ENCODE measurements at regions not wholly inside any gene's neighbourhood (a gene's known extent, or its start where the extent isn't known, plus 50 kb on each side); places are given as distances from the start of the nearest gene placed in this dataset.

- Histone ChIP-seq H3K36me3 (no peaks in the 10 kb centered on the region), H3K4me3 (no peak overlapping the region), H3K9me3 (peaks cover 5 to 27% of the 10 kb centered on the region in 2 donors), H3K27ac (no peak overlapping the region), H3K27me3 (no peaks in the 10 kb centered on the region), H3K4me1 (no peaks in the 10 kb centered on the region)
- DNase-seq (ENCODE audit: low spot score): no peak
- TF ChIP-seq, protein P1, sequence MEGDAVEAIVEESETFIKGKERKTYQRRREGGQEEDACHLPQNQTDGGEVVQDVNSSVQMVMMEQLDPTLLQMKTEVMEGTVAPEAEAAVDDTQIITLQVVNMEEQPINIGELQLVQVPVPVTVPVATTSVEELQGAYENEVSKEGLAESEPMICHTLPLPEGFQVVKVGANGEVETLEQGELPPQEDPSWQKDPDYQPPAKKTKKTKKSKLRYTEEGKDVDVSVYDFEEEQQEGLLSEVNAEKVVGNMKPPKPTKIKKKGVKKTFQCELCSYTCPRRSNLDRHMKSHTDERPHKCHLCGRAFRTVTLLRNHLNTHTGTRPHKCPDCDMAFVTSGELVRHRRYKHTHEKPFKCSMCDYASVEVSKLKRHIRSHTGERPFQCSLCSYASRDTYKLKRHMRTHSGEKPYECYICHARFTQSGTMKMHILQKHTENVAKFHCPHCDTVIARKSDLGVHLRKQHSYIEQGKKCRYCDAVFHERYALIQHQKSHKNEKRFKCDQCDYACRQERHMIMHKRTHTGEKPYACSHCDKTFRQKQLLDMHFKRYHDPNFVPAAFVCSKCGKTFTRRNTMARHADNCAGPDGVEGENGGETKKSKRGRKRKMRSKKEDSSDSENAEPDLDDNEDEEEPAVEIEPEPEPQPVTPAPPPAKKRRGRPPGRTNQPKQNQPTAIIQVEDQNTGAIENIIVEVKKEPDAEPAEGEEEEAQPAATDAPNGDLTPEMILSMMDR (IDR thresholded peaks at IDR 0.05): no peak
These were observed 165.9 kb downstream of the TEX29 start for GRCh38 chr13:111486331-111486730.

DNA sequence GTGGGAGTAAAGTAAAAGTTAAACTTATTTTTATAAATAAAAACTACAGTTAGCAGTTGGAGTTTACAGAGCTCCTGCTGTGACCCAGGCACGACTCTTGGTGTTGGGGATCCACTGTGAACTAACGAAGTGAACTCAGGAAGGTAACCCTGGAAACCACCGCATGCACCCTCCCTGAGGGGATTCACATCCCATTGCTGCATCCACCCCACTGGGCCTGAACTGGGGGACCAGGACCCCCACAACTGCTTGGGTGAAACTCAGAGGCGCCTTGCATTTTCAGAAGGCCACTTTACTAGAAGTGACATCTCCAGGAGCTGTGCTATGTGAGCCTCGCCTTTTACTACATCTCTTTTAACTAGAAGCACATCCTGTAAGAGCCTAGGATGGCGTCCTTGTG lies 166.4 kb downstream of the TEX29 start:
- peaks cover 5 to 27% of the 10 kb centered on the region in 2 donors for H3K9me3 ChIP-seq
- no peak overlapping the region for H3K27ac ChIP-seq
- H3K36me3 ChIP-seq: no peaks in the 10 kb centered on the region
- no peak for DNase-seq (ENCODE audit: low spot score)
- H3K4me3 ChIP-seq: no peak overlapping the region
- H3K4me1 ChIP-seq: no peaks in the 10 kb centered on the region
- TF ChIP-seq, protein P1 (IDR thresholded peaks at IDR 0.05): no peak
- no peaks in the 10 kb centered on the region for H3K27me3 ChIP-seq

DNA sequence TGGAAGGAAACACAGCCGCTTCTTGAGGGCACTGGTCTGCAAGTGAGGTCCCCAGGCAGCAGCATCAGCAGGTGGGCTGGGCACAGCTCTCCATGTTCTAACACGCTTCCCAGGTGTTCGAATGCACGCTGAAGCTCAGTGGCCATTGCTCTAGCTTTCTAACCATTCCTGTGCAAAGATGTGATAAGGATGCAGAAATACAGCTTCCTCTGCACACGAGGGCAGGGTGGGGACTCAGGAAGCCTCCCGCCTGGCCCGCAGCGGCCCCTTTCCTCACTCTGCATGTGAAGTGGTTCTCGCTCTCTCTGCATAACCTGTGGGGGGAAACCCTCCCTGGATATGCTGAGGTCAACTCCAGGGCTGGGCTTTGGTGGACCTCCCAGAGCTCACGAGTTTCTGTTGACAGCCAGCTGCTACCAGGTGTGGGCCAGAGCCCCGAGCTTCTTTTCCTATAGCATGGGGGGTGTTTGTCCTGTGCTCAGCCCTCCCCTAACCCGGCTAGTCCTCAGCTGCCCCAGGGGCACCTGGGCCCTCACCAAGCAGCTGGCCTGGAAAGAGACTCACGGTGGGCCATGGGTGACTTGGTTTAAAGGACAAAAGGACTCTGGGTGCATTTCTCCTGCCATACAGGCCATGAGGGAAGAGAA lies 168.2 kb downstream of the TEX29 start:
- Histone ChIP-seq H3K4me1 (no peaks in the 10 kb centered on the region), H3K27ac (no peak overlapping the region), H3K36me3 (no peaks in the 10 kb centered on the region), H3K9me3 (peaks cover 5 to 27% of the 10 kb centered on the region in 2 donors), H3K4me3 (no peak overlapping the region), H3K27me3 (no peaks in the 10 kb centered on the region)
- DNase-seq (ENCODE audit: low spot score): no peak
- TF ChIP-seq, protein P1 (IDR thresholded peaks at IDR 0.05): no peak

- TF ChIP-seq, protein P1 (IDR thresholded peaks at IDR 0.05): no peak
- Histone ChIP-seq H3K9me3 (peaks cover 5 to 27% of the 10 kb centered on the region in 2 donors), H3K27me3 (no peaks in the 10 kb centered on the region), H3K36me3 (no peaks in the 10 kb centered on the region), H3K4me1 (no peaks in the 10 kb centered on the region), H3K4me3 (no peak overlapping the region), H3K27ac (no peak overlapping the region)
- no peak for DNase-seq (ENCODE audit: low spot score)
These were observed 168.9 kb downstream of the TEX29 start for GRCh38 chr13:111489301-111489700.

GRCh38 chr13:111490611-111491010 lies 170.2 kb downstream of the TEX29 start:
- Histone ChIP-seq H3K4me3 (no peak overlapping the region), H3K36me3 (no peaks in the 10 kb centered on the region), H3K27ac (no peak overlapping the region), H3K9me3 (peaks cover 5 to 30% of the 10 kb centered on the region in 2 donors), H3K4me1 (no peaks in the 10 kb centered on the region), H3K27me3 (no peaks in the 10 kb centered on the region)
- TF ChIP-seq, protein P1 (IDR thresholded peaks at IDR 0.05): no peak
- DNase-seq (ENCODE audit: low spot score): no peak

DNA sequence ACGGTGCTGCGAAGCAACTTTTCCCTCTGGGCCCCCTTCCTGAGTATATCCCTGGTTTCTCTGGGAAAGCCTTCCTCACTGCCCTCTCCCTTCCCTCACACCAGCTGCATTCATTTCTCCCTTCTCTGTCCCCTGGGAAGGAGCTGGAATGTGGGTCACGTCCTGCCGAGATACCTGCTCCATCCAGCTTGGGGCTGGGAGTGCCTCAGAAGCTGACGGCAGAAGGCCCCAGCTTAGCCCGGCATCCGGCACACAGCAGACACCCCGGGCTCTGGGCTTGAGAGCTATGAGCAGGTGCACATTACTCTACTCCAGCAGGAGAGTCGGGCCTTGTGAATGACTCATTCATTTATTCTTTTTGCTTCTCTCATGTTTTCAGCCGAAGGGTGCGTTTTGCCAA lies 170.6 kb downstream of the TEX29 start:
- Histone ChIP-seq H3K27me3 (no peaks in the 10 kb centered on the region), H3K9me3 (peaks cover 5 to 33% of the 10 kb centered on the region in 2 donors), H3K36me3 (no peaks in the 10 kb centered on the region), H3K27ac (no peak overlapping the region), H3K4me3 (no peak overlapping the region), H3K4me1 (no peaks in the 10 kb centered on the region)
- TF ChIP-seq, protein P1 (IDR thresholded peaks at IDR 0.05): no peak
- DNase-seq (ENCODE audit: low spot score): no peak
